HL-60 (cell line): ENCODE measurements at regions not wholly inside any gene's neighbourhood (a gene's known extent, or its start where the extent isn't known, plus 50 kb on each side); places are given as distances from the start of the nearest gene placed in this dataset.

Source experiments
- CTCF ChIP-seq: IDR thresholded peaks from one replicate; pipeline ENCODE4 v1.5.1; 2011; ENCODE audit warnings: low read length, control low read depth, inconsistent platforms; ENCODE audit not compliant: insufficient read depth
- GABPA ChIP-seq: IDR thresholded peaks from 2 replicates; pipeline ENCODE4 v1.6.1; 2012; ENCODE audit warnings: low read depth

- TF ChIP-seq GABPA (no peak), CTCF (no peak)
Observed at GRCh38 chr5:74293182-74293581, 347.3 kb downstream of the ENC1 start.
